Stomach (tissue), 4 donors: ENCODE measurements at regions not wholly inside any gene's neighbourhood (a gene's known extent, or its start where the extent isn't known, plus 50 kb on each side); places are given as distances from the start of the nearest gene placed in this dataset.

Experiments
- CTCF ChIP-seq, 7 experiments: fragments of 450-650 bp in 4 of 7; fragments of 200-600 bp in 3 of 7; sonication (generic) in 3 of 7; IDR thresholded peaks; one replicate each; pipeline ENCODE4 v1.5.1; 2016 to 2019; ENCODE audit warnings: antibody characterized with exemption in 7 of 7, control low read depth in 2 of 7, mild to moderate bottlenecking in 1 of 7
- EP300 ChIP-seq: sonication (generic); formaldehyde crosslinking; IDR thresholded peaks from one replicate; pipeline ENCODE4 v1.6.1; 2017; ENCODE audit warnings: antibody characterized with exemption
- POLR2A ChIP-seq, 4 donors: fragments of 450-650 bp; IDR thresholded peaks; one replicate each; pipeline ENCODE4 v1.6.1; 2016; ENCODE audit warnings: antibody characterized with exemption in 4 of 4, control low read depth in 2 of 4, mild to moderate bottlenecking in 1 of 4, moderate library complexity in 1 of 4
- POLR2AphosphoS5 ChIP-seq, 3 donors: sonication (generic); formaldehyde crosslinking; IDR thresholded peaks; one replicate each; pipeline ENCODE4 v1.6.1; 2016; ENCODE audit warnings: antibody characterized with exemption in 3 of 3

- TF ChIP-seq CTCF (IDR thresholded peaks at IDR 0.05) (no peak), POLR2A (IDR thresholded peaks at IDR 0.05) (no peak), POLR2AphosphoS5 (IDR thresholded peaks at IDR 0.05) (no peak), EP300 (no peak)
Measured at GRCh38 chr10:78207216-78207615, 173.6 kb downstream of the RPS24 start.
